ENCODE measurements at regions not wholly inside any gene's neighbourhood (a gene's known extent, or its start where the extent isn't known, plus 50 kb on each side); places are given as distances from the start of the nearest gene placed in this dataset.

DNA sequence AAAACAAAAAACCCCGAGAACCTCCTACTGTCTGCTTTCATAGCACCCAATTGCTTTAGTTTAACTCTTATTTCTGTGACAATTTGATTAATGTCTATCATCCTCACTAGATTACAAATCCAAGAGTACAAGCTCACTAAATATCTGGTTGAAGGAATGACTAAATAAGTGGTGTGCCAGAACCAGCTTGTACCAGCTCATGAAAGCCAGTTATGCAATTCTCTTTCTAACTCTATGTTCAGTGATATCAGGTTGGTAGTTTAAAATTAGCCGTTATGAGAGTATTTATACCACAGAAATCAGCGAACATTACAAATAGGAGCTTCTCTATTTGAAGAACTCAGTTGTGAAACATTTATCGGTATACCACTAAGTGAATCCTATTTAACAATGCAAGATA, 137.2 kb upstream of the MITF start:
- no peaks in the 10 kb centered on the region for H3K79me2 ChIP-seq (ENCODE audit: control insufficient read depth, insufficient read depth, low read length)
- intact Hi-C loops (cut with micrococcal nuclease) (no loop called here), dilution Hi-C loops (cut with MboI; ENCODE audit: extremely low pct_ligation_motif_present, low sequenced_read_pairs) (no loop called here)
- no peak for FAIRE-seq
- no peak overlapping the region for H3K4me2 ChIP-seq (ENCODE audit: insufficient read depth, low read length)
- no peak overlapping the region for H3K4me3 ChIP-seq (replicated peaks in 1 of 3; ENCODE audit: insufficient read depth in 1 of 3, low read depth in 1 of 3, low read length in 3 of 3)
- H3K36me3 ChIP-seq (ENCODE audit: control insufficient read depth in 2 of 2, extremely low read depth in 1 of 2, insufficient read depth in 2 of 2, low read length in 2 of 2) = no peaks in the 10 kb centered on the region
- no peaks in the 10 kb centered on the region for H3K4me1 ChIP-seq (ENCODE audit: control insufficient read depth, extremely low read depth, insufficient read depth, low read length)
- ChIA-PET CTCF (no interaction called here), POLR2A (no interaction called here)
- no TSS peak for BruUV-seq (replicated peaks)
- no peaks in the 10 kb centered on the region for H3K9me3 ChIP-seq (replicated peaks; ENCODE audit: control insufficient read depth, insufficient read depth, low read length)
- DNase-seq (ENCODE audit: low read depth, low spot score) = no peak
- H2AFZ ChIP-seq (ENCODE audit: low read depth, low read length) = no peak overlapping the region
- no peaks in the 10 kb centered on the region for H4K20me1 ChIP-seq (replicated peaks; ENCODE audit: control insufficient read depth, extremely low read depth, insufficient read depth, low read length)
- no peak for TF ChIP-seq MYC (IDR thresholded peaks at IDR 0.05; ENCODE audit: low read depth, low read length)
- no peak for TF ChIP-seq GATA2 (IDR thresholded peaks at IDR 0.05; ENCODE audit: insufficient read depth, insufficient read length, low read depth, low read length)
- no peak for TF ChIP-seq JUN (IDR thresholded peaks at IDR 0.05; ENCODE audit: borderline replicate concordance, insufficient read depth, insufficient read length, low read depth)
- no peak for TF ChIP-seq POLR2A (IDR thresholded peaks at IDR 0.05; ENCODE audit: low read depth, low read length)
- TF ChIP-seq, protein P1, sequence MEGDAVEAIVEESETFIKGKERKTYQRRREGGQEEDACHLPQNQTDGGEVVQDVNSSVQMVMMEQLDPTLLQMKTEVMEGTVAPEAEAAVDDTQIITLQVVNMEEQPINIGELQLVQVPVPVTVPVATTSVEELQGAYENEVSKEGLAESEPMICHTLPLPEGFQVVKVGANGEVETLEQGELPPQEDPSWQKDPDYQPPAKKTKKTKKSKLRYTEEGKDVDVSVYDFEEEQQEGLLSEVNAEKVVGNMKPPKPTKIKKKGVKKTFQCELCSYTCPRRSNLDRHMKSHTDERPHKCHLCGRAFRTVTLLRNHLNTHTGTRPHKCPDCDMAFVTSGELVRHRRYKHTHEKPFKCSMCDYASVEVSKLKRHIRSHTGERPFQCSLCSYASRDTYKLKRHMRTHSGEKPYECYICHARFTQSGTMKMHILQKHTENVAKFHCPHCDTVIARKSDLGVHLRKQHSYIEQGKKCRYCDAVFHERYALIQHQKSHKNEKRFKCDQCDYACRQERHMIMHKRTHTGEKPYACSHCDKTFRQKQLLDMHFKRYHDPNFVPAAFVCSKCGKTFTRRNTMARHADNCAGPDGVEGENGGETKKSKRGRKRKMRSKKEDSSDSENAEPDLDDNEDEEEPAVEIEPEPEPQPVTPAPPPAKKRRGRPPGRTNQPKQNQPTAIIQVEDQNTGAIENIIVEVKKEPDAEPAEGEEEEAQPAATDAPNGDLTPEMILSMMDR (IDR thresholded peaks at IDR 0.05; ENCODE audit: extremely low read depth in 1 of 2, insufficient read depth in 1 of 2, low read depth in 1 of 2, low read length in 2 of 2) = no peak
- TF ChIP-seq FOS (IDR thresholded peaks at IDR 0.05; ENCODE audit: borderline replicate concordance, insufficient read depth, low read length) = no peak
- TF ChIP-seq POLR2AphosphoS5 (IDR thresholded peaks at IDR 0.05; ENCODE audit: insufficient read depth, low read depth, low read length) = no peak
- no peak for TF ChIP-seq EZH2 (IDR thresholded peaks at IDR 0.05; ENCODE audit: borderline replicate concordance, low read depth, low read length, severe bottlenecking)
- TF ChIP-seq, protein P2, sequence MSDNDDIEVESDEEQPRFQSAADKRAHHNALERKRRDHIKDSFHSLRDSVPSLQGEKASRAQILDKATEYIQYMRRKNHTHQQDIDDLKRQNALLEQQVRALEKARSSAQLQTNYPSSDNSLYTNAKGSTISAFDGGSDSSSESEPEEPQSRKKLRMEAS (IDR thresholded peaks at IDR 0.05; ENCODE audit: insufficient read depth, insufficient read length) = no peak
- H3K27me3 ChIP-seq (ENCODE audit: control insufficient read depth in 2 of 2, insufficient read depth in 2 of 2, low read length in 2 of 2) = peaks cover 5 to 12% of the 10 kb centered on the region in 2 experiments
- H3K9ac ChIP-seq (replicated peaks; ENCODE audit: extremely low read depth, insufficient read depth, low read length) = no peak overlapping the region
- no peak overlapping the region for H3K27ac ChIP-seq (ENCODE audit: insufficient read depth, low read depth, low read length)
- H3K9me1 ChIP-seq (replicated peaks; ENCODE audit: control insufficient read depth, extremely low read depth, insufficient read depth, low read length) = no peaks in the 10 kb centered on the region

Data from endothelial cell of umbilical vein (primary cell).